Loucy (cell line): ENCODE measurements at regions not wholly inside any gene's neighbourhood (a gene's known extent, or its start where the extent isn't known, plus 50 kb on each side); places are given as distances from the start of the nearest gene placed in this dataset.

ENCODE experiments used
- CTCF ChIP-seq: fragments of 200-600 bp; sonication (generic); conservative IDR thresholded peaks from 2 replicates; pipeline ENCODE4 v1.5.1; 2014; ENCODE audit warnings: mild to moderate bottlenecking, antibody characterized with exemption, low read length
- EZH2phosphoT487 ChIP-seq: fragments of 200-600 bp; IDR thresholded peaks from 2 replicates; pipeline ENCODE4 v1.6.1; 2018; ENCODE audit warnings: antibody characterized with exemption, mild to moderate bottlenecking, moderate library complexity, borderline replicate concordance

GRCh38 chr1:4970532-4970931 lies 316.1 kb downstream of the AJAP1 start:
- TF ChIP-seq CTCF (no peak), EZH2phosphoT487 (no peak)
